WTC11 (cell line): ENCODE measurements at regions not wholly inside any gene's neighbourhood (a gene's known extent, or its start where the extent isn't known, plus 50 kb on each side); places are given as distances from the start of the nearest gene placed in this dataset.

ENCODE experiments used
- EMX1 ChIP-seq: fragments of 250-450 bp; sonication (Bioruptor Pico); IDR thresholded peaks from 2 replicates; pipeline ENCODE4 v1.8.0; 2021; ENCODE audit warnings: mild to moderate bottlenecking
- GABPB1 ChIP-seq: sonication (generic); formaldehyde crosslinking; IDR thresholded peaks from 2 replicates; pipeline ENCODE4 v1.8.1; 2023; ENCODE audit warnings: mild to moderate bottlenecking, missing genetic modification reagents
- JUN ChIP-seq: sonication (generic); formaldehyde crosslinking; IDR thresholded peaks from 2 replicates; pipeline ENCODE4 v1.8.0; 2023; ENCODE audit warnings: mild to moderate bottlenecking, missing genetic modification reagents
- TEAD1 ChIP-seq: sonication (generic); formaldehyde crosslinking; IDR thresholded peaks from 2 replicates; pipeline ENCODE4 v1.8.0; 2022; ENCODE audit warnings: mild to moderate bottlenecking, missing genetic modification reagents
- TEAD4 ChIP-seq: sonication (generic); formaldehyde crosslinking; IDR thresholded peaks from 2 replicates; pipeline ENCODE4 v1.8.0; 2022; ENCODE audit warnings: mild to moderate bottlenecking, missing genetic modification reagents
- ZNF138 ChIP-seq: sonication (generic); formaldehyde crosslinking; conservative IDR thresholded peaks from 2 replicates; pipeline ENCODE4 v1.8.1; 2022; ENCODE audit warnings: mild to moderate bottlenecking, moderate library complexity, missing genetic modification reagents
- ZNF219 ChIP-seq: sonication (generic); formaldehyde crosslinking; IDR thresholded peaks from 2 replicates; pipeline ENCODE4 v1.8.0; 2023; ENCODE audit warnings: missing genetic modification reagents, mild to moderate bottlenecking, borderline replicate concordance
- ZNF512 ChIP-seq: sonication (generic); formaldehyde crosslinking; IDR thresholded peaks from 2 replicates; pipeline ENCODE4 v1.8.1; 2022; ENCODE audit warnings: missing genetic modification reagents, borderline replicate concordance
- TF ChIP-seq, protein P1 (sequence below): fragments of 200-600 bp; IDR thresholded peaks from 2 replicates; pipeline ENCODE4 v1.8.0; 2022; ENCODE audit warnings: antibody characterized with exemption
- TF ChIP-seq, protein P2 (sequence below): sonication (generic); formaldehyde crosslinking; conservative IDR thresholded peaks from 2 replicates; pipeline ENCODE4 v1.8.1; 2022; ENCODE audit warnings: mild to moderate bottlenecking, missing genetic modification reagents
- TF ChIP-seq, protein P3 (sequence below): fragments of 250-450 bp; sonication (Bioruptor Pico); IDR thresholded peaks from 2 replicates; pipeline ENCODE4 v2.1.2; 2022; ENCODE audit warnings: mild to moderate bottlenecking, moderate library complexity
- TF ChIP-seq, protein P4 (sequence below): sonication (generic); formaldehyde crosslinking; IDR thresholded peaks from 2 replicates; pipeline ENCODE4 v1.8.1; 2022; ENCODE audit warnings: mild to moderate bottlenecking, missing genetic modification reagents, moderate library complexity, borderline replicate concordance
- TF ChIP-seq, protein P5 (sequence below): sonication (generic); formaldehyde crosslinking; IDR thresholded peaks from 2 replicates; pipeline ENCODE4 v1.8.0; 2022; ENCODE audit warnings: missing genetic modification reagents

GRCh38 chr3:159657629-159658028 is 331.0 kb upstream of the IL12A start:
- TF ChIP-seq, protein P1, sequence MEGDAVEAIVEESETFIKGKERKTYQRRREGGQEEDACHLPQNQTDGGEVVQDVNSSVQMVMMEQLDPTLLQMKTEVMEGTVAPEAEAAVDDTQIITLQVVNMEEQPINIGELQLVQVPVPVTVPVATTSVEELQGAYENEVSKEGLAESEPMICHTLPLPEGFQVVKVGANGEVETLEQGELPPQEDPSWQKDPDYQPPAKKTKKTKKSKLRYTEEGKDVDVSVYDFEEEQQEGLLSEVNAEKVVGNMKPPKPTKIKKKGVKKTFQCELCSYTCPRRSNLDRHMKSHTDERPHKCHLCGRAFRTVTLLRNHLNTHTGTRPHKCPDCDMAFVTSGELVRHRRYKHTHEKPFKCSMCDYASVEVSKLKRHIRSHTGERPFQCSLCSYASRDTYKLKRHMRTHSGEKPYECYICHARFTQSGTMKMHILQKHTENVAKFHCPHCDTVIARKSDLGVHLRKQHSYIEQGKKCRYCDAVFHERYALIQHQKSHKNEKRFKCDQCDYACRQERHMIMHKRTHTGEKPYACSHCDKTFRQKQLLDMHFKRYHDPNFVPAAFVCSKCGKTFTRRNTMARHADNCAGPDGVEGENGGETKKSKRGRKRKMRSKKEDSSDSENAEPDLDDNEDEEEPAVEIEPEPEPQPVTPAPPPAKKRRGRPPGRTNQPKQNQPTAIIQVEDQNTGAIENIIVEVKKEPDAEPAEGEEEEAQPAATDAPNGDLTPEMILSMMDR, result no peak
- TF ChIP-seq TEAD1 (CRISPR knock-in tag), result no peak
- TF ChIP-seq ZNF219 (CRISPR knock-in tag), result no peak
- TF ChIP-seq ZNF138 (CRISPR knock-in tag), result no peak
- no peak for TF ChIP-seq TEAD4 (CRISPR knock-in tag)
- no peak for TF ChIP-seq ZNF512 (CRISPR knock-in tag)
- no peak for TF ChIP-seq EMX1
- TF ChIP-seq, protein P2, sequence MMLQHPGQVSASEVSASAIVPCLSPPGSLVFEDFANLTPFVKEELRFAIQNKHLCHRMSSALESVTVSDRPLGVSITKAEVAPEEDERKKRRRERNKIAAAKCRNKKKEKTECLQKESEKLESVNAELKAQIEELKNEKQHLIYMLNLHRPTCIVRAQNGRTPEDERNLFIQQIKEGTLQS, result no peak
- TF ChIP-seq, protein P3, sequence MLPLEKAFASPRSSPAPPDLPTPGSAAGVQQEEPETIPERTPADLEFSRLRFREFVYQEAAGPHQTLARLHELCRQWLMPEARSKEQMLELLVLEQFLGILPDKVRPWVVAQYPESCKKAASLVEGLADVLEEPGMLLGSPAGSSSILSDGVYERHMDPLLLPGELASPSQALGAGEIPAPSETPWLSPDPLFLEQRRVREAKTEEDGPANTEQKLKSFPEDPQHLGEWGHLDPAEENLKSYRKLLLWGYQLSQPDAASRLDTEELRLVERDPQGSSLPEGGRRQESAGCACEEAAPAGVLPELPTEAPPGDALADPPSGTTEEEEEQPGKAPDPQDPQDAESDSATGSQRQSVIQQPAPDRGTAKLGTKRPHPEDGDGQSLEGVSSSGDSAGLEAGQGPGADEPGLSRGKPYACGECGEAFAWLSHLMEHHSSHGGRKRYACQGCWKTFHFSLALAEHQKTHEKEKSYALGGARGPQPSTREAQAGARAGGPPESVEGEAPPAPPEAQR (CRISPR knock-in tag), result no peak
- TF ChIP-seq, protein P4, sequence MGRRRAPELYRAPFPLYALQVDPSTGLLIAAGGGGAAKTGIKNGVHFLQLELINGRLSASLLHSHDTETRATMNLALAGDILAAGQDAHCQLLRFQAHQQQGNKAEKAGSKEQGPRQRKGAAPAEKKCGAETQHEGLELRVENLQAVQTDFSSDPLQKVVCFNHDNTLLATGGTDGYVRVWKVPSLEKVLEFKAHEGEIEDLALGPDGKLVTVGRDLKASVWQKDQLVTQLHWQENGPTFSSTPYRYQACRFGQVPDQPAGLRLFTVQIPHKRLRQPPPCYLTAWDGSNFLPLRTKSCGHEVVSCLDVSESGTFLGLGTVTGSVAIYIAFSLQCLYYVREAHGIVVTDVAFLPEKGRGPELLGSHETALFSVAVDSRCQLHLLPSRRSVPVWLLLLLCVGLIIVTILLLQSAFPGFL (CRISPR knock-in tag), result no peak
- no peak for TF ChIP-seq GABPB1 (CRISPR knock-in tag)
- TF ChIP-seq, protein P5, sequence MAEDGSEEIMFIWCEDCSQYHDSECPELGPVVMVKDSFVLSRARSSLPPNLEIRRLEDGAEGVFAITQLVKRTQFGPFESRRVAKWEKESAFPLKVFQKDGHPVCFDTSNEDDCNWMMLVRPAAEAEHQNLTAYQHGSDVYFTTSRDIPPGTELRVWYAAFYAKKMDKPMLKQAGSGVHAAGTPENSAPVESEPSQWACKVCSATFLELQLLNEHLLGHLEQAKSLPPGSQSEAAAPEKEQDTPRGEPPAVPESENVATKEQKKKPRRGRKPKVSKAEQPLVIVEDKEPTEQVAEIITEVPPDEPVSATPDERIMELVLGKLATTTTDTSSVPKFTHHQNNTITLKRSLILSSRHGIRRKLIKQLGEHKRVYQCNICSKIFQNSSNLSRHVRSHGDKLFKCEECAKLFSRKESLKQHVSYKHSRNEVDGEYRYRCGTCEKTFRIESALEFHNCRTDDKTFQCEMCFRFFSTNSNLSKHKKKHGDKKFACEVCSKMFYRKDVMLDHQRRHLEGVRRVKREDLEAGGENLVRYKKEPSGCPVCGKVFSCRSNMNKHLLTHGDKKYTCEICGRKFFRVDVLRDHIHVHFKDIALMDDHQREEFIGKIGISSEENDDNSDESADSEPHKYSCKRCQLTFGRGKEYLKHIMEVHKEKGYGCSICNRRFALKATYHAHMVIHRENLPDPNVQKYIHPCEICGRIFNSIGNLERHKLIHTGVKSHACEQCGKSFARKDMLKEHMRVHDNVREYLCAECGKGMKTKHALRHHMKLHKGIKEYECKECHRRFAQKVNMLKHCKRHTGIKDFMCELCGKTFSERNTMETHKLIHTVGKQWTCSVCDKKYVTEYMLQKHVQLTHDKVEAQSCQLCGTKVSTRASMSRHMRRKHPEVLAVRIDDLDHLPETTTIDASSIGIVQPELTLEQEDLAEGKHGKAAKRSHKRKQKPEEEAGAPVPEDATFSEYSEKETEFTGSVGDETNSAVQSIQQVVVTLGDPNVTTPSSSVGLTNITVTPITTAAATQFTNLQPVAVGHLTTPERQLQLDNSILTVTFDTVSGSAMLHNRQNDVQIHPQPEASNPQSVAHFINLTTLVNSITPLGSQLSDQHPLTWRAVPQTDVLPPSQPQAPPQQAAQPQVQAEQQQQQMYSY (CRISPR knock-in tag), result no peak
- no peak for TF ChIP-seq JUN (CRISPR knock-in tag)
